Myocyte (in vitro differentiated cells): ENCODE measurements at regions not wholly inside any gene's neighbourhood (a gene's known extent, or its start where the extent isn't known, plus 50 kb on each side); places are given as distances from the start of the nearest gene placed in this dataset.
"Not testable (repeated sequence)": the region's sequence is repeated elsewhere in the genome, so short reads cannot be mapped to it uniquely, and the experiment has no call there.

Experiments
- DNase-seq: peaks from one replicate; pipeline ENCODE4 v3.0.0-alpha.2; 2012; ENCODE audit warnings: low read depth

- DNase-seq = no peak
Observed at GRCh38 chr10:17538941-17539340, 78.2 kb downstream of the HACD1 start.

- DNase-seq = no peak
Observed at GRCh38 chr10:17537281-17537680, 79.9 kb downstream of the HACD1 start.

- DNase-seq = no peak
Observed at GRCh38 chr10:17536221-17536620, 81.0 kb downstream of the HACD1 start.

- no peak for DNase-seq
Observed at GRCh38 chr10:17533731-17534130, 79.3 kb upstream of the ST8SIA6 start.

- no peak for DNase-seq
Observed at GRCh38 chr10:17528306-17528862, 74.0 kb upstream of the ST8SIA6 start.

- DNase-seq = peak; percentile 45
Observed at GRCh38 chr10:17527514-17528146, 73.2 kb upstream of the ST8SIA6 start.

GRCh38 chr10:17526571-17526970, 72.2 kb upstream of the ST8SIA6 start:
- not testable (repeated sequence) for DNase-seq

GRCh38 chr10:17523917-17524316, 69.5 kb upstream of the ST8SIA6 start:
- no peak for DNase-seq

- no peak for DNase-seq
Observed at GRCh38 chr10:17523246-17523753, 68.9 kb upstream of the ST8SIA6 start.

- DNase-seq = not testable (repeated sequence)
Observed at GRCh38 chr10:17522269-17522668, 67.9 kb upstream of the ST8SIA6 start.

GRCh38 chr10:17519457-17519856, 65.1 kb upstream of the ST8SIA6 start:
- DNase-seq = no peak

GRCh38 chr10:17518338-17518737, 63.9 kb upstream of the ST8SIA6 start:
- no peak for DNase-seq

- DNase-seq = no peak
Observed at GRCh38 chr10:17516376-17516775, 62.0 kb upstream of the ST8SIA6 start.

GRCh38 chr10:17512341-17513001, 58.1 kb upstream of the ST8SIA6 start:
- peak; percentile 89 for DNase-seq

GRCh38 chr10:17510242-17510908, 56.0 kb upstream of the ST8SIA6 start:
- DNase-seq = no peak

- no peak for DNase-seq
Observed at GRCh38 chr10:17507538-17507937, 53.1 kb upstream of the ST8SIA6 start.

- no peak for DNase-seq
Observed at GRCh38 chr10:17506856-17507471, 52.6 kb upstream of the ST8SIA6 start.

GRCh38 chr10:17506390-17506789, 52.0 kb upstream of the ST8SIA6 start:
- DNase-seq = no peak

GRCh38 chr10:17504547-17505245, 50.3 kb upstream of the ST8SIA6 start:
- DNase-seq = peak; percentile 18
